Neuron (in vitro differentiated cells): ENCODE measurements at regions not wholly inside any gene's neighbourhood (a gene's known extent, or its start where the extent isn't known, plus 50 kb on each side); places are given as distances from the start of the nearest gene placed in this dataset.

ENCODE experiments used
- H2AFZ ChIP-seq: one replicate; pipeline ENCODE4 v1.6.1; 2013; ENCODE audit warnings: low read depth, mild to moderate bottlenecking, inconsistent platforms, low read length, moderate library complexity
- H3K27me3 ChIP-seq: one replicate; pipeline ENCODE4 v1.6.1; 2013; ENCODE audit warnings: low read length; ENCODE audit not compliant: insufficient read depth
- H3K36me3 ChIP-seq: one replicate; pipeline ENCODE4 v1.6.1; 2013; ENCODE audit warnings: low read length; ENCODE audit not compliant: insufficient read depth
- H3K4me1 ChIP-seq: one replicate; pipeline ENCODE4 v1.6.1; 2013; ENCODE audit warnings: low read length; ENCODE audit not compliant: insufficient read depth
- H3K4me3 ChIP-seq: 2 replicates; pipeline ENCODE4 v1.5.1; 2013; ENCODE audit warnings: mild to moderate bottlenecking, low read length, moderate library complexity
- H3K9me3 ChIP-seq: one replicate; pipeline ENCODE4 v1.6.1; 2013; ENCODE audit warnings: low read length

GRCh38 chr20:7366189-7366588 is 574.1 kb downstream of the HAO1 start:
- Histone ChIP-seq H3K9me3 (no peaks in the 10 kb centered on the region), H3K36me3 (no peaks in the 10 kb centered on the region), H2AFZ (no peak overlapping the region), H3K4me1 (peaks cover 11% of the 10 kb centered on the region), H3K27me3 (no peaks in the 10 kb centered on the region), H3K4me3 (no peak overlapping the region)

DNA sequence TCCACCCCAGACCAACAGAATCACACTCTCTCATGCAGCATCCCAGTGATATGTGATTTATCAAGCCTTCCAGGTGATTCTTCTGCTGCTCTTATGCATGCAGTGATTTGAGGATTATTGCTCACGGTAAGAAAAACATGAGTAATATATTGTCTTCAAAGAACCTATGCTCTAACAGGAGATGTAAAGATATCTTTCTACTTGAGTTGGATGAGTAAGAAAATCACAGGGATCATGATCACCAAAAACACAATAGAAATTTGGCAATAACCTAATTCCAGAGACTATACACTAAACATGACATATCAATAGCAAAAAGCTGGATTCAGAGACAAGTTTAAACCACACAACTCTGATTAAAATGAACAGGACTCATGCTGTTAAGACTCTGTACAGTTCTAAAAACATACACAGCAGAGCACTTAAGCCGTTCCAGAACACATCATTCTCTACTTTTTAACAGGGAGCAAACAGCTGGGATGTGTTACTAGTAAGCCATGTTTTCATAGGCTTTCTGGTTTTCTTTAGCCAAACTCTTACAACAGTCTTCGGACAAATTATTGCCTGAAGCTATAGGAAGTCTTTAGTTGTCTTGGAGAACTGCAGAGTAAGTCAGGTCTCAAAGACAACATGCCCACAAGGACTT is 568.6 kb downstream of the HAO1 start:
- Histone ChIP-seq H3K4me3 (no peak overlapping the region), H3K4me1 (no peaks in the 10 kb centered on the region), H3K27me3 (no peaks in the 10 kb centered on the region), H2AFZ (no peak overlapping the region), H3K36me3 (no peaks in the 10 kb centered on the region), H3K9me3 (no peaks in the 10 kb centered on the region)

DNA sequence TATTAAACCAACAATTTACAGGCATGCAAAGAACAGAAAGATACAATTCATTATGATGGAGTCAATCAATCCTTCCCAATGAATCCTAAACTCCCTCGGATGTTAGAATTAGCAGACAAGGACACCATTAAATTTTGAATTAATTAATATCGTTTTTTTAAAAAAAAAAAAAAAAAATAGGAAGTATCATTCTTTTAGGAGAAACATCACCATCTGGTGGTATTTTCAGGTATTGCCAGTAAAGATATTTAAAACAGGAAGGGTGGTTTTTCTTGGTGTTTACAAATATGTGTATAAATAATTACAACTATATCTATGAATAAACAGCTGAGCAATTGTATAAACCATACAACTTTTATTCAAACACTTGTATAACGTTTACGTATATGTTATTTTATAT is 564.4 kb downstream of the HAO1 start:
- no peak overlapping the region for H3K4me3 ChIP-seq
- no peaks in the 10 kb centered on the region for H3K27me3 ChIP-seq
- H3K4me1 ChIP-seq = no peaks in the 10 kb centered on the region
- no peaks in the 10 kb centered on the region for H3K36me3 ChIP-seq
- no peak overlapping the region for H2AFZ ChIP-seq
- H3K9me3 ChIP-seq = no peaks in the 10 kb centered on the region

- Histone ChIP-seq H3K9me3 (no peaks in the 10 kb centered on the region), H3K27me3 (no peaks in the 10 kb centered on the region), H3K4me3 (no peak overlapping the region), H3K4me1 (no peaks in the 10 kb centered on the region), H3K36me3 (no peaks in the 10 kb centered on the region), H2AFZ (no peak overlapping the region)
Measured at GRCh38 chr20:7378864-7379605, 561.2 kb downstream of the HAO1 start.

DNA sequence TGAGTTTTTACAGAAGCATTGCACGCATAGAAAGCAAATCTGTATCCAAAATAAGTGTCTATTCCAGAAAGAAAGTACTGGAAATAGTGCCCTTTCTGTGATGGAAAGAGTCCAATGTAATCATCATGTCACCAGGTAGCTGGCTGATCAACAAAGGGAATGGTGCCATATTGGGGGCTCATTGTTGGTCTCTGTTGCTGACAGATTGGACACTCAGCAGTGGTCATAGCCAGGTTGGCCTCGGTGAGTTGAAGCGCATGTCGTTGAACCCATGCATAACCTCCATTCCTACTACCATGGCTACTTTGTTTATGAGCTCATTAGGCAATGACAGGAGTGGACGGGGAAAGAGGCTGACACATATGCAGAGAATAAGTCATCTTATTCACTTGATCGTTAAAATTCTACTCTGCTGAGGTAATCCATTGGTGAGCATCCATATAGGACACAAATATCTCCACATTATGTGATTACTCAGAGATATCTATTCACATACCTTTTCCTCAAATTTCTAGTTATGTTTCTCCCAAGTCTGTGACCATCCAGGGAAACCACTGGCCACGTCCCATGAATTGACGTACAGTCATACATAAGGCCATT is 560.5 kb downstream of the HAO1 start:
- no peaks in the 10 kb centered on the region for H3K36me3 ChIP-seq
- no peaks in the 10 kb centered on the region for H3K27me3 ChIP-seq
- no peak overlapping the region for H2AFZ ChIP-seq
- no peaks in the 10 kb centered on the region for H3K9me3 ChIP-seq
- H3K4me3 ChIP-seq = no peak overlapping the region
- H3K4me1 ChIP-seq = no peaks in the 10 kb centered on the region

GRCh38 chr20:7383216-7383615 is 557.0 kb downstream of the HAO1 start:
- H3K4me3 ChIP-seq = no peak overlapping the region
- no peaks in the 10 kb centered on the region for H3K27me3 ChIP-seq
- H2AFZ ChIP-seq = no peak overlapping the region
- H3K4me1 ChIP-seq = no peaks in the 10 kb centered on the region
- no peaks in the 10 kb centered on the region for H3K9me3 ChIP-seq
- no peaks in the 10 kb centered on the region for H3K36me3 ChIP-seq

GRCh38 chr20:7387638-7388193 is 552.5 kb downstream of the HAO1 start:
- Histone ChIP-seq H3K4me3 (no peak overlapping the region), H3K9me3 (no peaks in the 10 kb centered on the region), H3K27me3 (no peaks in the 10 kb centered on the region), H3K36me3 (no peaks in the 10 kb centered on the region), H3K4me1 (no peaks in the 10 kb centered on the region), H2AFZ (no peak overlapping the region)

- H3K9me3 ChIP-seq = no peaks in the 10 kb centered on the region
- H3K4me1 ChIP-seq = no peaks in the 10 kb centered on the region
- H3K36me3 ChIP-seq = no peaks in the 10 kb centered on the region
- no peak overlapping the region for H2AFZ ChIP-seq
- H3K4me3 ChIP-seq = no peak overlapping the region
- H3K27me3 ChIP-seq = no peaks in the 10 kb centered on the region
Measured at GRCh38 chr20:7389216-7389615, 551.0 kb downstream of the HAO1 start.

- no peaks in the 10 kb centered on the region for H3K36me3 ChIP-seq
- H3K27me3 ChIP-seq = no peaks in the 10 kb centered on the region
- H2AFZ ChIP-seq = no peak overlapping the region
- H3K9me3 ChIP-seq = no peaks in the 10 kb centered on the region
- no peak overlapping the region for H3K4me3 ChIP-seq
- no peaks in the 10 kb centered on the region for H3K4me1 ChIP-seq
Measured at GRCh38 chr20:7392542-7393206, 547.6 kb downstream of the HAO1 start.

GRCh38 chr20:7399114-7399513 is 541.1 kb downstream of the HAO1 start:
- H3K36me3 ChIP-seq = no peaks in the 10 kb centered on the region
- no peaks in the 10 kb centered on the region for H3K4me1 ChIP-seq
- no peaks in the 10 kb centered on the region for H3K9me3 ChIP-seq
- H2AFZ ChIP-seq = no peak overlapping the region
- H3K4me3 ChIP-seq = no peak overlapping the region
- H3K27me3 ChIP-seq = no peaks in the 10 kb centered on the region

DNA sequence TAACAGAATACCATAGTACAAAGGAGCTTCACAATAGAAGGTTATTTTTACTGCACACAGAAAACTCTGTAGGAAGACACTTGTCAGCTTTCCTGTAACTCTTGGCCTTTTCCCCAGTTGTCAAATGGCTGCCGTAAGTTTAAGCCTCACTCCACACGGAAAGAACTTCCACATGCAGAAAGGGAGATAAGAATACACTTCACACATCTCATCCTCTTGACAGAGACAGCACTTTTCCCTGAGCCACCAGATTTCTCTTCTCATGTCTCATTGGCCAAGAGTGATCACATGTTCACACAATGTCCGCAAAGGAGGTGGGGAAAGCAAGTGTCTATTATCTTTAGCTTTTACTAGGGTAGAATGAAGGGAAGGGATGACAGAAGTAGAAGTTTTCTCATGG is 540.7 kb downstream of the HAO1 start:
- Histone ChIP-seq H3K36me3 (no peaks in the 10 kb centered on the region), H3K4me1 (no peaks in the 10 kb centered on the region), H3K27me3 (no peaks in the 10 kb centered on the region), H3K4me3 (no peak overlapping the region), H3K9me3 (no peaks in the 10 kb centered on the region), H2AFZ (no peak overlapping the region)

GRCh38 chr20:7406671-7407070 is 533.6 kb downstream of the HAO1 start:
- Histone ChIP-seq H2AFZ (no peak overlapping the region), H3K36me3 (no peaks in the 10 kb centered on the region), H3K4me3 (no peak overlapping the region), H3K27me3 (no peaks in the 10 kb centered on the region), H3K4me1 (no peaks in the 10 kb centered on the region), H3K9me3 (no peaks in the 10 kb centered on the region)

DNA sequence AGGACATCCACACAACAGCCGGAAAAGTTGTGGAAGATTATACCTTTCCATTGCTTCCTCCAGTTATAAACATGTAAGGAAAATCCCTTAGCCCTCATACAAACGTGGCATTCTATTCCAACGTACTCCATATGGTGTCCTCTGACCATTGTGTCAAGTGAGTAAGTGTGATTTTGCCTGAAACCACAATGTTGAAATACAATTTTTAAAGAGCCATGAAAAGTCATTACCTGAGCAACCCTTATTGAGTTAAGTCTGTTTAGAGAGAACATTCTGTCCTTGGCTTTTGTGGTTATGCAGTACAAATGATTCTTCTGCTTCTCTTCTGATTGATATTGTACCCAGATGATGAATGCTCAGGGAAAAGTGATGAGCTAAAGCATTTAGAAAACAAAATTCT is 530.1 kb downstream of the HAO1 start:
- Histone ChIP-seq H2AFZ (no peak overlapping the region), H3K27me3 (no peaks in the 10 kb centered on the region), H3K4me3 (no peak overlapping the region), H3K4me1 (no peaks in the 10 kb centered on the region), H3K36me3 (no peaks in the 10 kb centered on the region), H3K9me3 (no peaks in the 10 kb centered on the region)
